SU-DHL-6 (cell line): ENCODE measurements at regions not wholly inside any gene's neighbourhood (a gene's known extent, or its start where the extent isn't known, plus 50 kb on each side); places are given as distances from the start of the nearest gene placed in this dataset.

Experiments used
- H2AFZ ChIP-seq: fragments of 200-600 bp; sonication (generic); 2 replicates; pipeline ENCODE4 v1.6.1; 2014; ENCODE audit warnings: low read depth, mild to moderate bottlenecking, moderate library complexity, mixed read lengths, antibody characterized with exemption, low read length; ENCODE audit not compliant: severe bottlenecking
- H3F3A ChIP-seq: fragments of 200-600 bp; shearing (Covaris generic); 2 replicates; pipeline ENCODE4 v1.6.0; 2016; ENCODE audit warnings: antibody characterized with exemption, mild to moderate bottlenecking; ENCODE audit not compliant: insufficient read depth
- H3K27ac ChIP-seq: fragments of 200-600 bp; sonication (generic); 2 replicates; pipeline ENCODE4 v1.5.1; 2016; ENCODE audit warnings: low read depth, mild to moderate bottlenecking, low read length, moderate library complexity, mixed read lengths
- H3K27me3 ChIP-seq: fragments of 200-600 bp; sonication (generic), shearing (Covaris generic); 2 replicates; pipeline ENCODE4 v1.6.0; 2014; ENCODE audit warnings: mild to moderate bottlenecking, low read length
- H3K36me3 ChIP-seq: fragments of 200-600 bp; sonication (generic); 2 replicates; pipeline ENCODE4 v1.6.1; 2014; ENCODE audit warnings: mild to moderate bottlenecking, low read length, mixed read lengths
- H3K4me2 ChIP-seq: fragments of 300-600, 200-600 bp; shearing (Covaris generic), sonication (generic); 2 replicates; pipeline ENCODE4 v1.6.0; 2014; ENCODE audit warnings: low read length, low read depth, mild to moderate bottlenecking; ENCODE audit not compliant: poor library complexity, severe bottlenecking
- H3K4me3 ChIP-seq: fragments of 200-600 bp; sonication (generic); 2 replicates; pipeline ENCODE4 v1.5.1; 2014; ENCODE audit warnings: antibody characterized with exemption, low read length, mild to moderate bottlenecking, mixed read lengths; ENCODE audit not compliant: insufficient read depth, poor library complexity, severe bottlenecking
- H3K79me2 ChIP-seq: fragments of 200-600 bp; sonication (generic); 2 replicates; pipeline ENCODE4 v1.6.1; 2014; ENCODE audit warnings: mild to moderate bottlenecking, low read length, moderate library complexity; ENCODE audit not compliant: insufficient read depth
- H3K9ac ChIP-seq: fragments of 200-600 bp; sonication (generic); 2 replicates; pipeline ENCODE4 v1.7.0; 2014; ENCODE audit warnings: mild to moderate bottlenecking, low read length
- H3K9me2 ChIP-seq: fragments of 200-600 bp; sonication (generic); replicated peaks from 2 replicates; pipeline ENCODE4 v1.6.1; 2014; ENCODE audit warnings: low read length; ENCODE audit not compliant: insufficient read depth
- H3K9me3 ChIP-seq: fragments of 200-600 bp; sonication (generic); 2 replicates; pipeline ENCODE4 v1.6.1; 2014; ENCODE audit warnings: low read length, mixed read lengths; ENCODE audit not compliant: insufficient read depth
- H4K20me1 ChIP-seq: fragments of 200-600 bp; sonication (generic); 2 replicates; pipeline ENCODE4 v1.6.1; 2014; ENCODE audit warnings: low read depth, mild to moderate bottlenecking, antibody characterized with exemption, low read length, moderate library complexity, mixed read lengths
- CTCF ChIP-seq: fragments of 200-600 bp; sonication (generic); IDR thresholded peaks from one replicate; pipeline ENCODE4 v1.5.1; 2017; ENCODE audit warnings: antibody characterized with exemption, mild to moderate bottlenecking, low read length, moderate library complexity; ENCODE audit not compliant: insufficient read depth, poor library complexity, severe bottlenecking
- EZH2phosphoT487 ChIP-seq: fragments of 200-600 bp; sonication (generic), shearing (Covaris generic); conservative IDR thresholded peaks from 2 replicates; pipeline ENCODE4 v1.6.1; 2018; ENCODE audit warnings: mild to moderate bottlenecking, antibody characterized with exemption, low read length, moderate library complexity, mixed read lengths

- Histone ChIP-seq H3K79me2 (no peaks in the 10 kb centered on the region), H4K20me1 (no peaks in the 10 kb centered on the region), H3K4me3 (no peak overlapping the region), H3K9me2 (no peaks in the 10 kb centered on the region), H2AFZ (no peak overlapping the region), H3K4me2 (no peak overlapping the region), H3K36me3 (no peaks in the 10 kb centered on the region), H3K9ac (no peak overlapping the region), H3F3A (no peaks in the 10 kb centered on the region), H3K9me3 (no peaks in the 10 kb centered on the region), H3K27me3 (no peaks in the 10 kb centered on the region), H3K27ac (no peak overlapping the region)
- TF ChIP-seq EZH2phosphoT487 = no peak
- TF ChIP-seq CTCF = no peak
Measured at GRCh38 chr10:30749385-30749784, 119.8 kb upstream of the LYZL2 start.

- H3K79me2 ChIP-seq = no peaks in the 10 kb centered on the region
- no peak overlapping the region for H3K4me2 ChIP-seq
- no peak overlapping the region for H3K9ac ChIP-seq
- no peak for TF ChIP-seq CTCF
- no peak for TF ChIP-seq EZH2phosphoT487
- no peaks in the 10 kb centered on the region for H3K36me3 ChIP-seq
- H3K9me3 ChIP-seq = no peaks in the 10 kb centered on the region
- H2AFZ ChIP-seq = no peak overlapping the region
- no peak overlapping the region for H3K4me3 ChIP-seq
- no peak overlapping the region for H3K27ac ChIP-seq
- no peaks in the 10 kb centered on the region for H3K9me2 ChIP-seq
- no peaks in the 10 kb centered on the region for H4K20me1 ChIP-seq
- no peaks in the 10 kb centered on the region for H3F3A ChIP-seq
- H3K27me3 ChIP-seq = no peaks in the 10 kb centered on the region
Measured at GRCh38 chr10:30748152-30748973, 118.8 kb upstream of the LYZL2 start.

- Histone ChIP-seq H3K9me3 (no peaks in the 10 kb centered on the region), H3K79me2 (no peaks in the 10 kb centered on the region), H3K4me3 (no peak overlapping the region), H4K20me1 (no peaks in the 10 kb centered on the region), H3K27ac (no peak overlapping the region), H3K9me2 (no peaks in the 10 kb centered on the region), H3K4me2 (no peak overlapping the region), H3K36me3 (no peaks in the 10 kb centered on the region), H3K27me3 (no peaks in the 10 kb centered on the region), H3K9ac (no peak overlapping the region), H3F3A (no peaks in the 10 kb centered on the region), H2AFZ (no peak overlapping the region)
- TF ChIP-seq EZH2phosphoT487 = no peak
- no peak for TF ChIP-seq CTCF
Measured at GRCh38 chr10:30747633-30748032, 118.1 kb upstream of the LYZL2 start.
